SIG-M5 treated with dmso at 0.1 percent for 504 hours (cell line): ENCODE measurements at regions not wholly inside any gene's neighbourhood (a gene's known extent, or its start where the extent isn't known, plus 50 kb on each side); places are given as distances from the start of the nearest gene placed in this dataset.
A peak's percentile ranks its signal among the peaks of the same experiment; 100 is the strongest.

Experiments used
- DNase-seq: peaks from one replicate; lab custom pipeline; 2025; ENCODE audit not compliant: unreplicated experiment; lab: John Stamatoyannopoulos, UW

- DNase-seq: no peak
These were observed 73.2 kb upstream of the NR3C1 start for GRCh38 chr5:143476601-143477211.

DNA sequence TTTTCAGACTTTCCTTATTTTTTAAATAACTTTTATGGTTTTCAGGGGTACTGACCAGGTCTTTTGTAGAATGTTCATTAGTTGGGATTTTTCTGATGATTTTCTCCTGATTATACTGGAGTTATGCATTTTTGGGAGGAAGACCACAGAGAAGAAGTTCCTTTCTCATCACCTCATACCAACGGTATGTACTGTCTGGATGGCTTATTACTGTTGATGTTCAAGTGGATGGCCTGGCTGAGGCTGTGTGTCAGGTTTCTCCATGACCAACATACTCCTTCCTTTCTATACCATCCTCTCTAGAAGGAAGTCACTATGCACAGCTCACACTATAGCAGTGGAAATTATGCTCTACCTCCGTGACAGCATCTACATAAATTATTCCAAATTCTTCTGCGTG, 71.1 kb upstream of the NR3C1 start:
- no peak for DNase-seq

GRCh38 chr5:143473481-143473880, 70.0 kb upstream of the NR3C1 start:
- no peak for DNase-seq

DNA sequence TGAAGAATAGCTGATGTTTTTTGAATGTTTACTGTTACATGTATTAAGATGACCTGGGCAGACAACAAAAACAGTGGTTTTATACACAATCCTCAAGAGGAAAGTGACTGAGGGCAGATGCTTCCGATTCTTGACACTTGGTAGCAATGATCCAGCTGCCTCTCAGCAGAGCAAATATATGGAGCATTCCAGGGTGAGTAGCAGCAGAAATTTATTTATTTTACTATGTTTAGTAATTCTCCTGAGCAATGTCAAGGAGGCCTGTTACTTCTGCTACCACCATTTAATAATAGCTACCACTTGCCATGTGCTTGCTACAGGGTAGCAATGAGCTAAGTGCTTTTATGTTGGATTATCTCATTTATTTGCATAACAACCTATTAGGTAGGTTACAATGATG, 69.1 kb upstream of the NR3C1 start:
- DNase-seq: no peak

- DNase-seq: no peak
These were observed 68.4 kb upstream of the NR3C1 start for GRCh38 chr5:143471666-143472464.

DNA sequence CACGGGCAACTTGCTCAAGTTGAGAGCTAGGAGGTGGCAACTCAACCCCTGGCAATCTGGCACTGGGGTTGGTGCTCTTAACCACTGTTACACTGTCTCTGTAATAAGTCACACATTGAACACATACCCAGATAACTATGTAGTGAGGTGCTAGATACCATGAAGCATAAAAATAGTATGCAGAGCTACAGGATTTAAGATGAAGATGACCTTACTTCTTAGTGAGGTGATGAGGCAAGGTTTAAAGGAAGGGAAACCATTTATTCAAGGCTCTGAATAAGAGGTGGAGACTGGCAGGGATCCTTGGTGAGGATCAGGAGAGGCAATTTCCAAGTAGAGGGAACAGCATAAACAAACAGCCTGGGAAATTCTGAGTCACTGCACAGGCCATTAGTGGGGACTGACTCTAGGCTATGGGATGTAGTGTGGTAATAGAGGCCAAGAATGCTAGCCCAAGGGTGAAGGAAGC, 67.6 kb upstream of the NR3C1 start:
- no peak for DNase-seq

GRCh38 chr5:143470120-143470519, 66.6 kb upstream of the NR3C1 start:
- DNase-seq: no peak

- DNase-seq: no peak
These were observed 65.6 kb upstream of the NR3C1 start for GRCh38 chr5:143469125-143469524.

- no peak for DNase-seq
These were observed 63.1 kb upstream of the NR3C1 start for GRCh38 chr5:143466632-143467031.

DNA sequence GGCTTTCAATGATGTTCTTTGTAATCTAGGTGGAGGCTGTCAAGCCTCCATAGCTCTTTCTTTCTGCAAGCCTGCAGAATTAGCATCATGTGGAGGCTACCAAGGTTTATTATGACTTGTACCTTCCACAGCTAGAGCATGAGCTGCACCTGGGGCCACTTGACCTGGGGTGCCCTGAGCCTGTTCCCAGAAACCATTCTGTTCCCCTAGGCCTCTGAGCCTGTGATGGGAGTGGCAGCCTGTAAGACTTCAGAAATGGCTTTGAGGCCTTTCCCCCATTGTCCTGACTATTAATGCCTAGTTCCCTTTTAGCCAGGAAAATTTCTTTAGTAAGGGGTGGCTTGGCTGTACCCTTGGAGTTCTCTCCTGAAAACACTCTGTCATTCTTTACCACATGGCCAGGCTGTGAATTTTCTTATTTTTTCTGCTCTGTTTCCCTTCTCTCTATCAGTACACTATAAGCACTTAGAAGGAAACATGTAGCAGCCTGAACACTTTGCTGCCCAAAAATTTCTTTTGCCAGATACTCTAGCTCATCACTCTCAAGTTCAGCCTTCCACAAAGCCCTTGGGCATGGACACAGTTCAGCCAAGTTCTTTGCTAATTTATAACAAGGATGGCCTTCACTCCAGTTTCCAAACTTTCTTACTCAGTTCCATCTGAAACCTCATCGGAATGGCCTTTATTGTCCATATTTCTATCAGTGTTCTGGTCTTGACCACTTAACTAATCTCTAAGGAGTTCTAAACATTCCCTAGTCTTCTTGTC, 61.4 kb upstream of the NR3C1 start:
- no peak for DNase-seq

GRCh38 chr5:143462431-143462830, 58.9 kb upstream of the NR3C1 start:
- no peak for DNase-seq

- DNase-seq: no peak
These were observed 55.9 kb upstream of the NR3C1 start for GRCh38 chr5:143459433-143459832.

- DNase-seq: no peak
These were observed 53.6 kb upstream of the NR3C1 start for GRCh38 chr5:143456952-143457547.

GRCh38 chr5:143454936-143455516, 51.5 kb upstream of the NR3C1 start:
- DNase-seq: no peak

DNA sequence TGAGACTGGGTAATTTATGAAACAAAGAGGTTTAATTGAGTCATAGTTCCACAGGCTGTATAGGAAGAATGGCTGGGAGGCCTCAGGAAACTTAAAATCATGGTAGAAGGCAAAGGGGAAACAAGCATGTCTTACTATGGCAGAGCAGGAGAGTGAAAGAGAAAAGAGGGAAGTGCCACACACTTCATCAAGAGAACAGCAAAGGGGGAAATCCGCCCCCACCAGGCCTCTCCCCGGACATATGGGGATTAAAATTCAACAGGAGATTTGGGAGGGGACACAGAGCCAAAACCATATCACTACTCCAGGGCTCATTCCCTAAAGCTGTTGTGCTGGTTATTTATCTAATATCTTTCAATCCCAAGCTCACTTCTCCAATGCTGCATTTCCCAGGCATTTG, 50.2 kb upstream of the NR3C1 start:
- peak; percentile 34 for DNase-seq
